ENCODE measurements at regions not wholly inside any gene's neighbourhood (a gene's known extent, or its start where the extent isn't known, plus 50 kb on each side); places are given as distances from the start of the nearest gene placed in this dataset.

DNA sequence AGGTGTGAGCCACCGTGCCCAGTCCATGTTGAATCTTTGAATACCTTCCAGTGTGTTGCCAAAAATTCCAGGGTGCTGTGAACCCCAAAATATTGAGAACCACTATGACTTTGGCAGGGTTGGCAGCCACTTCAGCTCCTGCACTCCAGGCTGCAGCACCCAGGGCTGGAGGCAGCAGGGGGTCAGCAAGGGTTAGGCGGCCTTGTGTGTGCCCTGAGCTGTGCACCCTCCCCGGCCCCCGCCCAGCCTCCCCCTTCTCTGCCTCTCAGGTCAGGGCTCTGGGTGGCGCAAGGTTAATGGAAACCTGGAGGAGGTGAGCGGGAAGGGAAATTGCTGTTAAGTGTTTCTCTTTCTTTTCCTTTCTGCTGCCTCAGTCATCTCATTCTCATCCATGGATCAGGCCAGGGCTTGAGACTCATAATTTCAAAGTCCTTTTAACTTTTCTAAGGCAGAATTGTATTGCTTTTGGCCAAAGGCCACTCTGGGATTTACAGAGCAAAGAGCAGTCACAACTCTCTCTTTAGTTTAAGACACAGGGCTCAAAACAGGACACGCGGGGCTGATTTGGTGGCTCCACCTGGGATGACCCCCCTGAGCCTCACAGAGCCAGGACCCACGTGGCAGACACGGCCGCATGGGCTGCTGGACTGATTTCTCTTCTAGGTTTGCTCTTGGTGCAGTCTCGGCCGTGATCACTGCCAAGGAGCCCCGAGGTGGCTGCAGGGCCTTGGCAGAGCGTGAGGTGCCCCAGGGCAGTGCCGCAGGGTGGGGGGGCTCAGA is 212.3 kb downstream of the PTPRU start:
- no peaks in the 10 kb centered on the region for H3K27me3 ChIP-seq (ENCODE audit: insufficient read depth, low read depth, severe bottlenecking)
- H3K9me3 ChIP-seq (ENCODE audit: severe bottlenecking): no peaks in the 10 kb centered on the region
- no peak for DNase-seq
- H3K27ac ChIP-seq: no peak overlapping the region
- no peaks in the 10 kb centered on the region for H3K36me3 ChIP-seq
- no peak overlapping the region for H3K4me3 ChIP-seq (ENCODE audit: low read depth, low read length)
- TF ChIP-seq CTCF (IDR thresholded peaks at IDR 0.05; ENCODE audit: low read depth, low read length): no peak

GRCh38 chr1:29447368-29447767 is 211.0 kb downstream of the PTPRU start:
- Histone ChIP-seq H3K9me3 (ENCODE audit: severe bottlenecking) (no peaks in the 10 kb centered on the region), H3K27me3 (ENCODE audit: insufficient read depth, low read depth, severe bottlenecking) (no peaks in the 10 kb centered on the region), H3K36me3 (no peaks in the 10 kb centered on the region), H3K27ac (no peak overlapping the region), H3K4me3 (ENCODE audit: low read depth, low read length) (no peak overlapping the region)
- DNase-seq: no peak
- TF ChIP-seq CTCF (IDR thresholded peaks at IDR 0.05; ENCODE audit: low read depth, low read length): no peak

DNA sequence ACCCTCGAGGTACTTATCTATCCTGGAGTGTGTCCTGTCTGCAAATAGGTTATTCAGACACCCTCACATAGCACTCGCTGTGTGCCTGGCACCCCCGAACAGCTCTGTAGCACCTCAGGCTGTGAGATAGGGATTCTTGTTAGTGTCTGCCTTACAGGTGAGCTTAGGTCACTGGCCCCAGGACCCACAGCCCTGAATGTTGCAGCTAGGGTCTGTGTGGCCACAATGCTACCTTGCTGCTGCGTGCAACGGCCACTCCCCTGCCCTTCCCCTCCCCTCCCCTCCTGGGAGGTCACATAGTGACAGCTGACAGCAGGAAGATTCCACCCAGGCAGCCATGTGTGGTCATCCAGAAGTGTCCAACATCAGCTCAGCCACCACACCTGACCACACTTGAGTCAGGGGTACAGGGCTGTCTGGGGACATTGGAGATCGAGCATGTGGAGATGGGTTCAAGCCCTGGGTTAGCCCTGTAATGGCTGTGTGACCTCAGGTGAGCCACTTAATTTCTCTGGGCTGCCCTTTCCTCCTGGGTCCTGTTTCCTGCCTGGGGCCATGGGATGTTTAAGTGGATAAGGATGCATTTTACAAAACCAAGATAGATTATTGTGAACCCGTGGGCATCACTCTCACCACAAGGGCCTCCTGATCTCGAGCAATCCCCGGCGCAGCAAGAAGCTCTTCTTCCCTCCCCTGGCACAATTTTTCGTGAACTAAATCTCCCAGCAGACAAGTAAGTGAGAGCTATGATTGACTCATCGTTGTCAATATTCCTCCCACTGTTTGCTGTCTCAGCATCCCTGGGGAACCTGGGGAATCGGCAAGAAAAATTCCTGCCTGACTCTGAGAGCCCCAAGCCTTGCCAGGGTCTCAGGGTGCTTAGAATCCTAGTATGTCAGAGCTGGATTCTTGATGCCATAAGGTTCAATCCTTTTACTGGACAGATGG is 208.7 kb downstream of the PTPRU start:
- no peak for TF ChIP-seq CTCF (IDR thresholded peaks at IDR 0.05; ENCODE audit: low read depth, low read length)
- H3K27me3 ChIP-seq (ENCODE audit: insufficient read depth, low read depth, severe bottlenecking): no peaks in the 10 kb centered on the region
- H3K9me3 ChIP-seq (ENCODE audit: severe bottlenecking): no peaks in the 10 kb centered on the region
- DNase-seq: no peak
- no peaks in the 10 kb centered on the region for H3K36me3 ChIP-seq
- no peak overlapping the region for H3K27ac ChIP-seq
- H3K4me3 ChIP-seq (ENCODE audit: low read depth, low read length): no peak overlapping the region

- H3K27ac ChIP-seq: no peak overlapping the region
- H3K36me3 ChIP-seq: no peaks in the 10 kb centered on the region
- DNase-seq: no peak
- no peaks in the 10 kb centered on the region for H3K27me3 ChIP-seq (ENCODE audit: insufficient read depth, low read depth, severe bottlenecking)
- H3K4me3 ChIP-seq (ENCODE audit: low read depth, low read length): no peak overlapping the region
- no peak for TF ChIP-seq CTCF (IDR thresholded peaks at IDR 0.05; ENCODE audit: low read depth, low read length)
- no peaks in the 10 kb centered on the region for H3K9me3 ChIP-seq (ENCODE audit: severe bottlenecking)
Measured at GRCh38 chr1:29444081-29444715, 207.9 kb downstream of the PTPRU start.

DNA sequence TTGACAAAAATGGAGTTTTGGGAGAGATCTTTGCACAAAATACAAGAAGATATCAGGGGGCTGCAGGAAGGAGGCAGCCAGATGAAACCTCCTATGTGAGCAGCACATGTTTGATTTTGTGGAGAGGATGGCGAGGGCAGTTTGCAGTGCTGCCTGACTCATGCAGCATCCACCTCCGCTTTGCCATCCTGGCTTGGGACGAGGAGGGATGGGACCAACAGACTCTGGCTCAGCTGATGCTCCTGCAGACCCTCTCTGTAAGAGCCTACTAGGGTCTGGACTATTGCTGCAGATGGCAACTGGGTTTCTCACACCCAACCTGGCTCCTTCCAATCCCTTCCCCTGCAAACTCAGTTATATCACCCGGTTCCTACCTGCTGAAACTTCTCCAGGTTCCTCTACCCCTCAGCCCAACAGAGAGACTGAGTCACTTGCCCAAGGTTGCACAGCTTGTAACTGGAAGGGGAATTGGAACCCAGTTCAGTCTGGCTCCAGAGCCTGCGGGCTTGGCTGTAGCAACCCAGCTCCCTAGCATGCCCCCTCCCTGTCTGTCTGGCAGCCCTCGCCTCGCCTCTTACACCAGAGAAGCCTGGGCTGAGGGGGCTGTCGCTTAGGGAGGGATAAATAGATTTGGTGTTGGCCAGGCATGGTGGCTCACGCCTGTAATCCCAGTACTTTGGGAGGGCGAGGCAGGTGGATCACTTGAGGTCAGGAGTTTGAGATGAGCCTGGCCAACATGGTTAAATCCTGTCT is 205.8 kb downstream of the PTPRU start:
- no peak overlapping the region for H3K4me3 ChIP-seq (ENCODE audit: low read depth, low read length)
- TF ChIP-seq CTCF (IDR thresholded peaks at IDR 0.05; ENCODE audit: low read depth, low read length): no peak
- H3K27me3 ChIP-seq (ENCODE audit: insufficient read depth, low read depth, severe bottlenecking): no peaks in the 10 kb centered on the region
- DNase-seq: no peak
- no peaks in the 10 kb centered on the region for H3K36me3 ChIP-seq
- no peak overlapping the region for H3K27ac ChIP-seq
- H3K9me3 ChIP-seq (ENCODE audit: severe bottlenecking): no peaks in the 10 kb centered on the region
